ENCODE measurements at regions not wholly inside any gene's neighbourhood (a gene's known extent, or its start where the extent isn't known, plus 50 kb on each side); places are given as distances from the start of the nearest gene placed in this dataset.

- H3K27ac ChIP-seq, result no peak overlapping the region
- DNase-seq, result no peak
- no peak for FAIRE-seq
- no peak for TF ChIP-seq CTCF (IDR thresholded peaks at IDR 0.05)
- peaks cover 0 to 3% (median 0%) of the 10 kb centered on the region in 4 donors for H3K27me3 ChIP-seq
- no peaks in the 10 kb centered on the region for H3K36me3 ChIP-seq
- H3K9me3 ChIP-seq, result no peaks in the 10 kb centered on the region
- H3K4me1 ChIP-seq, result no peaks in the 10 kb centered on the region
- intact Hi-C loops (cut with DNase I), result no loop called here
- H3K4me3 ChIP-seq, result no peak overlapping the region
- 37 to 62% methylated on average over 4 of the region's 4 CpGs for WGBS, 2 donors
- no peak for ATAC-seq
Observed at GRCh38 chrX:147180886-147181285, 366.3 kb upstream of the CXorf51A start.

- intact Hi-C loops (cut with DNase I), result no loop called here
Observed at GRCh38 chrX:147179625-147180024, 365.1 kb upstream of the CXorf51A start.

GRCh38 chrX:147174591-147174990 is 360.0 kb upstream of the CXorf51A start:
- no peak for FAIRE-seq
- no peak for TF ChIP-seq CTCF (IDR thresholded peaks at IDR 0.05)

More at GRCh38 chrX:147179625-147180024, 365.1 kb upstream of the CXorf51A start:
- WGBS, 2 donors, result 75 to 94% methylated on average over 2 of the region's 2 CpGs
- no peak overlapping the region for H3K27ac ChIP-seq
- no peaks in the 10 kb centered on the region for H3K4me1 ChIP-seq
- no peak overlapping the region for H3K4me3 ChIP-seq
- no peak for DNase-seq
- TF ChIP-seq CTCF (IDR thresholded peaks at IDR 0.05), result no peak
- no peak for FAIRE-seq
- H3K36me3 ChIP-seq, result no peaks in the 10 kb centered on the region
- ATAC-seq, result no peak
- H3K9me3 ChIP-seq, result no peaks in the 10 kb centered on the region
- peaks cover 0 to 3% (median 0%) of the 10 kb centered on the region in 4 donors for H3K27me3 ChIP-seq

GRCh38 chrX:147173594-147173993 is 359.1 kb upstream of the CXorf51A start:
- no peak for FAIRE-seq
- 25 to 41% methylated on average over 6 of the region's 6 CpGs for WGBS, 2 donors
- DNase-seq, result no peak
- peaks cover 0 to 10% (median 0%) of the 10 kb centered on the region in 4 donors for H3K27me3 ChIP-seq
- no peak for ATAC-seq
- H3K36me3 ChIP-seq, result no peaks in the 10 kb centered on the region
- no peak for TF ChIP-seq CTCF (IDR thresholded peaks at IDR 0.05)
- H3K27ac ChIP-seq, result no peak overlapping the region
- H3K4me1 ChIP-seq, result no peaks in the 10 kb centered on the region
- intact Hi-C loops (cut with DNase I), result no loop called here
- no peaks in the 10 kb centered on the region for H3K9me3 ChIP-seq
- H3K4me3 ChIP-seq, result no peak overlapping the region

More at GRCh38 chrX:147174591-147174990, 360.0 kb upstream of the CXorf51A start:
- no peaks in the 10 kb centered on the region for H3K4me1 ChIP-seq
- no peaks in the 10 kb centered on the region for H3K9me3 ChIP-seq
- intact Hi-C loops (cut with DNase I), result no loop called here
- no peak overlapping the region for H3K27ac ChIP-seq
- WGBS, 2 donors, result 0 to 7% methylated on average over 1 of the region's 1 CpG
- no peak for ATAC-seq
- DNase-seq, result no peak
- no peaks in the 10 kb centered on the region for H3K36me3 ChIP-seq
- no peak overlapping the region for H3K4me3 ChIP-seq
- H3K27me3 ChIP-seq, result peaks cover 0 to 10% (median 0%) of the 10 kb centered on the region in 4 donors

- no peaks in the 10 kb centered on the region for H3K9me3 ChIP-seq
- 42 to 55% methylated on average over 3 of the region's 3 CpGs for WGBS, 2 donors
- no peaks in the 10 kb centered on the region for H3K4me1 ChIP-seq
- peaks cover 0 to 8% (median 0%) of the 10 kb centered on the region in 4 donors for H3K27me3 ChIP-seq
- intact Hi-C loops (cut with DNase I), result no loop called here
- ATAC-seq (no peak), DNase-seq (no peak), FAIRE-seq (no peak)
- H3K36me3 ChIP-seq, result no peaks in the 10 kb centered on the region
- no peak overlapping the region for H3K4me3 ChIP-seq
- H3K27ac ChIP-seq, result no peak overlapping the region
- TF ChIP-seq CTCF (IDR thresholded peaks at IDR 0.05), result no peak
Observed at GRCh38 chrX:147170993-147171392, 356.4 kb upstream of the CXorf51A start.

Small RNA genes lying in the stretch of these regions (microRNA-seq; reads per million reads assigned to microRNA genes)
- 0 reads per million in 2 donors for gene MIR513A1
- gene MIR513A2, result 0 reads per million in 2 donors
- gene MIR513B, result 0 to 1.2 reads per million in 2 donors
- gene MIR513C, result 0 reads per million in 2 donors
